ENCODE measurements at regions not wholly inside any gene's neighbourhood (a gene's known extent, or its start where the extent isn't known, plus 50 kb on each side); places are given as distances from the start of the nearest gene placed in this dataset.

GRCh38 chr3:19742935-19743334 lies 191.1 kb downstream of the EFHB start:
- H3K36me3 ChIP-seq (ENCODE audit: insufficient read depth, low read length): no peaks in the 10 kb centered on the region
- H3K79me2 ChIP-seq (replicated peaks; ENCODE audit: insufficient read depth, low read length): no peaks in the 10 kb centered on the region
- no peaks in the 10 kb centered on the region for H3K9me3 ChIP-seq (ENCODE audit: low read length)
- H3F3A ChIP-seq (ENCODE audit: insufficient read depth, low read length, poor library complexity, severe bottlenecking): no peaks in the 10 kb centered on the region
- no peaks in the 10 kb centered on the region for H3K27me3 ChIP-seq (ENCODE audit: insufficient read depth, low read depth, low read length)
- H3K4me2 ChIP-seq (ENCODE audit: low read length): no peak overlapping the region
- no peak overlapping the region for H3K4me3 ChIP-seq (ENCODE audit: low read length)
- no peak overlapping the region for H3K9ac ChIP-seq (ENCODE audit: low read length)
- TF ChIP-seq EP300 (conservative IDR thresholded peaks at IDR 0.05; ENCODE audit: poor library complexity, severe bottlenecking): no peak
- TF ChIP-seq POLR2AphosphoS5 (IDR thresholded peaks at IDR 0.05): no peak
- no peak for TF ChIP-seq TAF1 (IDR thresholded peaks at IDR 0.05; ENCODE audit: low read depth)
- TF ChIP-seq SMC3 (conservative IDR thresholded peaks at IDR 0.05; ENCODE audit: poor library complexity): no peak
- no peak for TF ChIP-seq RAD21 (conservative IDR thresholded peaks at IDR 0.05)
- no peak for TF ChIP-seq EZH2 (IDR thresholded peaks at IDR 0.05; ENCODE audit: borderline replicate concordance, insufficient read depth, low read length, poor library complexity, severe bottlenecking)
- no peak for TF ChIP-seq MXI1 (conservative IDR thresholded peaks at IDR 0.05; ENCODE audit: poor library complexity, severe bottlenecking)
- no peak overlapping the region for H2AFZ ChIP-seq (ENCODE audit: low read depth, low read length)
- H3K27ac ChIP-seq (ENCODE audit: low read length): no peak overlapping the region
- no peaks in the 10 kb centered on the region for H4K20me1 ChIP-seq (ENCODE audit: insufficient read depth)
- H3K9me2 ChIP-seq (ENCODE audit: insufficient read depth, low read length): no peaks in the 10 kb centered on the region

- no peak overlapping the region for H2AFZ ChIP-seq (ENCODE audit: low read depth, low read length)
- no peak overlapping the region for H3K9ac ChIP-seq (ENCODE audit: low read length)
- H3K79me2 ChIP-seq (replicated peaks; ENCODE audit: insufficient read depth, low read length): no peaks in the 10 kb centered on the region
- H3K36me3 ChIP-seq (ENCODE audit: insufficient read depth, low read length): no peaks in the 10 kb centered on the region
- no peaks in the 10 kb centered on the region for H3K9me2 ChIP-seq (ENCODE audit: insufficient read depth, low read length)
- H4K20me1 ChIP-seq (ENCODE audit: insufficient read depth): no peaks in the 10 kb centered on the region
- TF ChIP-seq REST (IDR thresholded peaks at IDR 0.05; ENCODE audit: borderline replicate concordance) (no peak), RAD21 (conservative IDR thresholded peaks at IDR 0.05) (no peak), EP300 (conservative IDR thresholded peaks at IDR 0.05; ENCODE audit: poor library complexity, severe bottlenecking) (no peak), MXI1 (conservative IDR thresholded peaks at IDR 0.05; ENCODE audit: poor library complexity, severe bottlenecking) (no peak), POLR2AphosphoS5 (IDR thresholded peaks at IDR 0.05) (no peak), CTCF (IDR thresholded peaks at IDR 0.05; ENCODE audit: poor library complexity, severe bottlenecking) (no peak), TAF1 (IDR thresholded peaks at IDR 0.05; ENCODE audit: low read depth) (no peak)
- H3K9me3 ChIP-seq (ENCODE audit: low read length): no peaks in the 10 kb centered on the region
- no peak overlapping the region for H3K4me2 ChIP-seq (ENCODE audit: low read length)
- no peaks in the 10 kb centered on the region for H3F3A ChIP-seq (ENCODE audit: insufficient read depth, low read length, poor library complexity, severe bottlenecking)
- H3K4me3 ChIP-seq (ENCODE audit: low read length): no peak overlapping the region
- no peaks in the 10 kb centered on the region for H3K27me3 ChIP-seq (ENCODE audit: insufficient read depth, low read depth, low read length)
- no peak overlapping the region for H3K27ac ChIP-seq (ENCODE audit: low read length)
Measured at GRCh38 chr3:19739504-19739903, 194.5 kb downstream of the EFHB start.
